K562 (cell line): ENCODE measurements at regions not wholly inside any gene's neighbourhood (a gene's known extent, or its start where the extent isn't known, plus 50 kb on each side); places are given as distances from the start of the nearest gene placed in this dataset.

Experiments used
- ATAC-seq: fragments of 200-7000 bp; cut with Tn5 transposase; 3 replicates; pipeline ENCODE4 v1.9.1; 2020; ENCODE audit warnings: moderate library complexity
- BruUV-seq: library from RNA; stranded (reverse); fragments of 400-500 nt; replicated peaks from 2 replicates; lab custom pipeline; 2021; lab: Mats Ljungman, UMichigan
- CTCF ChIA-PET: fragments of 300-600 bp; formaldehyde crosslinking; extraction: SDS; loops from one replicate; lab custom pipeline; 2021; ENCODE audit warnings: low intra/inter-chr PET ratio; lab: Yijun Ruan, JAX
- POLR2A ChIA-PET: fragments of 300-600, 350-650 bp; sonication (Branson Sonifier 250); formaldehyde crosslinking; extraction: SDS; loops from one replicate; lab custom pipeline; 2021; ENCODE audit warnings: antibody characterized with exemption, inconsistent platforms; lab: Yijun Ruan, JAX
- DNase-seq, 4 experiments: peaks; one replicate each; pipeline versions ENCODE4 v3.0.0 to v3.0.0-alpha.2; 2011 to 2018; ENCODE audit warnings: low spot score in 3 of 4, mixed read lengths in 3 of 4; ENCODE audit errors: extremely low read depth in 1 of 4
- FAIRE-seq: peaks from 2 replicates; lab custom pipeline; 2011; peaks lifted over from hg19 to GRCh38; lab: Jason Lieb, UNC
- H2AFZ ChIP-seq: 2 replicates; pipeline ENCODE4 v1.6.0; 2011; ENCODE audit warnings: low read depth, low read length, control low read depth, inconsistent platforms
- H3K27ac ChIP-seq: fragments of 200-600 bp; 3 replicates; pipeline ENCODE4 v1.8.0; 2011; ENCODE audit warnings: low read depth, mild to moderate bottlenecking, control low read depth, inconsistent platforms, low read length, moderate library complexity, mixed read lengths; ENCODE audit errors: extremely low read depth
- H3K27me3 ChIP-seq, 2 experiments: fragments of 300-600 bp in 1 of 2; 2 replicates in 1 of 2; 3 replicates in 1 of 2; pipeline versions ENCODE4 v1.6.0 to v1.8.0; 2011; ENCODE audit warnings: inconsistent platforms in 2 of 2, low read length in 2 of 2, mild to moderate bottlenecking in 1 of 2, mixed read lengths in 1 of 2, moderate library complexity in 1 of 2; ENCODE audit not compliant: control insufficient read depth in 2 of 2, insufficient read depth in 2 of 2
- H3K36me3 ChIP-seq: fragments of 300-600 bp; 3 replicates; pipeline ENCODE4 v1.8.0; 2011; ENCODE audit warnings: mild to moderate bottlenecking, low read length, inconsistent platforms; ENCODE audit not compliant: control insufficient read depth, insufficient read depth
- H3K4me1 ChIP-seq, 2 experiments: fragments of 200-600 bp in 1 of 2; replicated peaks in 1 of 2; 2 replicates in 1 of 2; 3 replicates in 1 of 2; pipeline versions ENCODE4 v1.5.1 to v1.8.0; 2011; ENCODE audit warnings: inconsistent platforms in 2 of 2, low read length in 2 of 2, mild to moderate bottlenecking in 1 of 2, mixed read lengths in 1 of 2, moderate library complexity in 1 of 2; ENCODE audit not compliant: control insufficient read depth in 2 of 2, insufficient read depth in 2 of 2
- H3K4me2 ChIP-seq: 2 replicates; pipeline ENCODE4 v1.6.1; 2011; ENCODE audit warnings: low read length, control low read depth, inconsistent platforms, mixed read lengths; ENCODE audit not compliant: insufficient read depth
- H3K4me3 ChIP-seq: fragments of 200-600 bp; sonication (generic), shearing (Covaris generic); 2 replicates; pipeline ENCODE4 v1.5.1; 2016; ENCODE audit warnings: control low read depth, inconsistent platforms
- H3K79me2 ChIP-seq: fragments of 200-600 bp; 3 replicates; pipeline ENCODE4 v1.8.0; 2011; ENCODE audit warnings: low read length, inconsistent platforms; ENCODE audit not compliant: control insufficient read depth, insufficient read depth
- H3K9ac ChIP-seq, 2 experiments: 2 replicates each; pipeline versions ENCODE4 v1.6.0 to v1.6.1; 2011; ENCODE audit warnings: low read depth in 2 of 2, low read length in 2 of 2, control low read depth in 1 of 2, inconsistent platforms in 1 of 2, mild to moderate bottlenecking in 1 of 2, mixed read lengths in 1 of 2; ENCODE audit not compliant: insufficient read depth in 1 of 2
- H3K9me1 ChIP-seq: one replicate; pipeline ENCODE4 v1.6.0; 2011; ENCODE audit warnings: inconsistent platforms, mild to moderate bottlenecking, low read length, moderate library complexity; ENCODE audit not compliant: control insufficient read depth, insufficient read depth
- H3K9me3 ChIP-seq: replicated peaks from 2 replicates; pipeline ENCODE4 v1.5.1; 2011; ENCODE audit warnings: low read depth, low read length, inconsistent platforms; ENCODE audit not compliant: control insufficient read depth, insufficient read depth
- H4K20me1 ChIP-seq: replicated peaks from 2 replicates; pipeline ENCODE4 v1.6.1; 2011; ENCODE audit warnings: low read length, inconsistent platforms, mixed read lengths; ENCODE audit not compliant: control insufficient read depth, insufficient read depth
- CBFA2T3 ChIP-seq: fragments of 450-650 bp; IDR thresholded peaks from 2 replicates; pipeline ENCODE4 v1.6.1; 2017
- CCAR2 ChIP-seq: fragments of 200-400 bp; formaldehyde crosslinking; IDR thresholded peaks from 2 replicates; pipeline ENCODE4 v1.6.1; 2017; ENCODE audit warnings: mild to moderate bottlenecking, low read depth, low read length
- CEBPB ChIP-seq: fragments of 450-650 bp; IDR thresholded peaks from 2 replicates; pipeline ENCODE4 v1.6.1; 2016; ENCODE audit warnings: missing genetic modification characterization, missing compliant biosample characterization
- CEBPG ChIP-seq, 3 experiments: fragments of 200-800 bp in 1 of 3; sonication (Bioruptor generic) in 1 of 3; sonication (generic) in 1 of 3; formaldehyde crosslinking in 1 of 3; IDR thresholded peaks in 2 of 3; conservative IDR thresholded peaks in 1 of 3; 2 replicates each; pipeline versions ENCODE4 v1.6.1 to v1.8.0; 2016 to 2022; ENCODE audit warnings: missing compliant biosample characterization in 2 of 3, missing genetic modification characterization in 2 of 3, mild to moderate bottlenecking in 1 of 3, missing genetic modification reagents in 1 of 3
- MITF ChIP-seq: IDR thresholded peaks from 2 replicates; pipeline ENCODE4 v1.6.1; 2014; ENCODE audit warnings: antibody characterized with exemption
- NCOA6 ChIP-seq: fragments of 450-650 bp; IDR thresholded peaks from 2 replicates; pipeline ENCODE4 v1.6.1; 2017; ENCODE audit warnings: mild to moderate bottlenecking
- NONO ChIP-seq, 2 experiments: fragments of 200-400 bp in 1 of 2; fragments of 450-650 bp in 1 of 2; formaldehyde crosslinking in 1 of 2; IDR thresholded peaks; 2 replicates each; pipeline ENCODE4 v1.6.1; 2017; ENCODE audit warnings: low read depth in 2 of 2, mild to moderate bottlenecking in 2 of 2, moderate library complexity in 2 of 2, low read length in 1 of 2
- SMAD4 ChIP-seq: fragments of 250-450 bp; sonication (Bioruptor Pico); conservative IDR thresholded peaks from 2 replicates; pipeline ENCODE4 v1.8.0; 2021; ENCODE audit warnings: inconsistent platforms, mild to moderate bottlenecking, moderate library complexity
- SRSF1 ChIP-seq: fragments of 200-400 bp; formaldehyde crosslinking; IDR thresholded peaks from 2 replicates; pipeline ENCODE4 v1.6.1; 2017; ENCODE audit warnings: mild to moderate bottlenecking, low read depth, low read length, moderate library complexity
- ZBTB43 ChIP-seq: sonication (generic); formaldehyde crosslinking; IDR thresholded peaks from 2 replicates; pipeline ENCODE4 v1.8.0; 2023; ENCODE audit warnings: mild to moderate bottlenecking, missing genetic modification reagents
- ZNF184 ChIP-seq: sonication (generic); formaldehyde crosslinking; IDR thresholded peaks from 2 replicates; pipeline ENCODE4 v1.5.0; 2020; ENCODE audit warnings: missing genetic modification reagents
- ZNF324 ChIP-seq: fragments of 250-450 bp; sonication (Bioruptor Pico); IDR thresholded peaks from 2 replicates; pipeline ENCODE4 v1.4.0; 2020; ENCODE audit warnings: mild to moderate bottlenecking
- ZNF766 ChIP-seq: fragments of 200-800 bp; sonication (Bioruptor generic); conservative IDR thresholded peaks from 2 replicates; pipeline ENCODE4 v1.6.1; 2016; ENCODE audit warnings: missing genetic modification characterization, missing compliant biosample characterization
- WGBS: fragments of 100-300 bp; shearing (Covaris generic); methylation state at CpG from one replicate; pipeline ENCODE4 v1.1.6; 2016; ENCODE audit warnings: low coverage, mixed read lengths; ENCODE audit not compliant: insufficient coverage; ENCODE audit errors: missing lambda C conversion rate; 5-methylcytosine and 5-hydroxymethylcytosine counted together
- in situ Hi-C: fragments of 300-500 bp; cut with MboI; formaldehyde crosslinking; loops from 4 replicates; pipeline ENCODE4 v1.15.0; 2018; ENCODE audit warnings: inconsistent platforms, mixed read lengths
- intact Hi-C: fragments of 100-400 bp; cut with micrococcal nuclease; formaldehyde crosslinking; loops from 2 replicates; pipeline ENCODE4 v1.14.2; 2022

GRCh38 chr10:34955391-34955790 lies 134.8 kb downstream of the CUL2 start:
- no peaks in the 10 kb centered on the region for H3K36me3 ChIP-seq
- H3K9me1 ChIP-seq = no peaks in the 10 kb centered on the region
- H3K9me3 ChIP-seq = no peaks in the 10 kb centered on the region
- peaks cover 9 to 39% of the 10 kb centered on the region in 2 experiments; a peak in 4 of 5 replicates for H3K27me3 ChIP-seq
- FAIRE-seq (no peak), DNase-seq (no peak), ATAC-seq (no peak)
- intact Hi-C loops (loop anchor here (10.0 kb wide), 1 partner anchor 291 kb away; no protein-coding TSS in a partner anchor), in situ Hi-C loops (no loop called here)
- no TSS peak for BruUV-seq
- H2AFZ ChIP-seq = no peak overlapping the region
- H3K4me1 ChIP-seq = no peaks in the 10 kb centered on the region
- no peaks in the 10 kb centered on the region for H4K20me1 ChIP-seq
- no peak overlapping the region for H3K27ac ChIP-seq
- no peak overlapping the region for H3K4me3 ChIP-seq
- CTCF ChIA-PET = no interaction called here
- H3K79me2 ChIP-seq = no peaks in the 10 kb centered on the region
- no peak overlapping the region for H3K9ac ChIP-seq
- H3K4me2 ChIP-seq = no peak overlapping the region
- 3% methylated on average over 2 of the region's 2 CpGs for WGBS
- TF ChIP-seq CEBPB (tag) (peak; percentile 47), CBFA2T3 (no peak), CEBPG (CRISPR knock-in tag; IDR thresholded peaks at IDR 0.05) (no peak), CEBPG (tag; conservative IDR thresholded peaks at IDR 0.05 in 1 of 2, IDR thresholded peaks at IDR 0.05 in 1 of 2) (peak in 1 of 2 experiments; percentile 40; a peak in 2 of 4 replicates)
- POLR2A ChIA-PET = interaction anchor here (0.6 to 1.1 kb wide), 2 partner anchors 8 to 10 kb away, joined by 3 to 4 read pairs; no protein-coding TSS in a partner anchor

DNA sequence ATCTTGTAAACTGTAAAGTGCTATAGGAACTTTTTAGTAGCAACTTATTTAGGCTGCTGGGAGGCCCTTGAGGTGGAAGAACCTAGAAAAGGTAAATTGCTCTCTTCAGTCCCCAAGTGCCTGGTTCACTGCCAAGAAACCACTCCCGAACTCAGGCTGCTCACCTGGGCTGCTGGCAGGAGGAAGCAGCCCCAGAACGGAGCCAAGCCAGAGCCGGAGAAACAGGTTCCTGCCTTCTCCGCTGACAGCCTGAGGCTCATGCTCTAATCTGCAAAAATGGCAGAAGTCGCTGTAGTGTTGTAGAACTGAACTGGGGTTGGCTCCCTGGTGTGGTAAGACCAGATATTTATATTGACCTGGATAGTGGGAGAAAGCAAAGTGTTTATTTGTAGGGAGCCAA lies 136.0 kb downstream of the CUL2 start:
- CTCF ChIA-PET = no interaction called here
- no peak overlapping the region for H3K4me3 ChIP-seq
- 10% methylated on average over 4 of the region's 5 CpGs for WGBS
- FAIRE-seq (no peak), ATAC-seq (no peak; the same call in 2 of the 3 replicates), DNase-seq (no peak)
- in situ Hi-C loops = no loop called here
- H3K4me2 ChIP-seq = no peak overlapping the region
- H3K79me2 ChIP-seq = no peaks in the 10 kb centered on the region
- peaks cover 9 to 41% of the 10 kb centered on the region in 2 experiments; a peak in 4 of 5 replicates for H3K27me3 ChIP-seq
- H3K9me3 ChIP-seq = no peaks in the 10 kb centered on the region
- POLR2A ChIA-PET = interaction anchor here (0.6 to 0.9 kb wide), 2 partner anchors 13 to 520 kb away, joined by 3 read pairs; no protein-coding TSS in a partner anchor
- no TSS peak for BruUV-seq
- no peaks in the 10 kb centered on the region for H3K4me1 ChIP-seq
- H4K20me1 ChIP-seq = no peaks in the 10 kb centered on the region
- no peak overlapping the region for H3K9ac ChIP-seq
- no peaks in the 10 kb centered on the region for H3K9me1 ChIP-seq
- intact Hi-C loops = loop anchor here (10.0 kb wide), 1 partner anchor 289 kb away; no protein-coding TSS in a partner anchor
- no peak overlapping the region for H3K27ac ChIP-seq
- no peak overlapping the region for H2AFZ ChIP-seq
- no peaks in the 10 kb centered on the region for H3K36me3 ChIP-seq
- TF ChIP-seq ZNF324 (CRISPR knock-in tag) = no peak
- TF ChIP-seq NCOA6 = no peak
- no peak for TF ChIP-seq ZNF766 (CRISPR knock-in tag)
- no peak for TF ChIP-seq NONO (IDR thresholded peaks at IDR 0.05; ENCODE audit: low read depth in 2 of 2, low read length in 1 of 2)
- no peak for TF ChIP-seq ZBTB43 (CRISPR knock-in tag)
- TF ChIP-seq SMAD4 = no peak
- TF ChIP-seq MITF = no peak
- TF ChIP-seq SRSF1 = no peak
- TF ChIP-seq ZNF184 (CRISPR knock-in tag) = no peak
- TF ChIP-seq CCAR2 = no peak
